ENCODE measurements at regions not wholly inside any gene's neighbourhood (a gene's known extent, or its start where the extent isn't known, plus 50 kb on each side); places are given as distances from the start of the nearest gene placed in this dataset.

GRCh38 chr20:39376788-39377187 lies 414.6 kb downstream of the DHX35 start:
- TF ChIP-seq POLR2A (IDR thresholded peaks at IDR 0.05; ENCODE audit: low read length) = no peak
- TF ChIP-seq GATA1 (IDR thresholded peaks at IDR 0.05; ENCODE audit: low read depth, low read length) = no peak
